ENCODE measurements at regions not wholly inside any gene's neighbourhood (a gene's known extent, or its start where the extent isn't known, plus 50 kb on each side); places are given as distances from the start of the nearest gene placed in this dataset.

DNA sequence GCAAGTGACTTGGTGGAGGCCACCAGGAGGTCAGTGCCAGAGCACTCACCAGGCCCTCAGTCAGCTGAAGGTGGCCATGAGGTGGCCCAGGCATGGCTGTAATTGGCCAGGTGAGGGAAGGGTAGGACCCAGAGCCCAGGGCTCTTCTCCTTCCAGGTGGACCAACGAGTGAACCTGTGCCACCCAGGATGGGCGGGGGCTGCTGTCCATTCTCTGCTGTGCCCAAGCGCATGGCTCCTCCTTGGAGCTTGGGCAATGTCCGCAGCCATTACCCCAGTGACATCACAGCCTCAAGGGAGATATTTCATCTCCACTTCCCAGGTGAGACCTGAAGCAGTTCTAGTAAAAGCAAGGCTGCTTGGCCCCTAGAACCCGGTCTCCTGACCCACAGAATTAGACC lies 303.0 kb upstream of the FOXF1 start:
- DNase-seq (ENCODE audit: insufficient read length, low spot score) (no peak), FAIRE-seq (no peak)

DNA sequence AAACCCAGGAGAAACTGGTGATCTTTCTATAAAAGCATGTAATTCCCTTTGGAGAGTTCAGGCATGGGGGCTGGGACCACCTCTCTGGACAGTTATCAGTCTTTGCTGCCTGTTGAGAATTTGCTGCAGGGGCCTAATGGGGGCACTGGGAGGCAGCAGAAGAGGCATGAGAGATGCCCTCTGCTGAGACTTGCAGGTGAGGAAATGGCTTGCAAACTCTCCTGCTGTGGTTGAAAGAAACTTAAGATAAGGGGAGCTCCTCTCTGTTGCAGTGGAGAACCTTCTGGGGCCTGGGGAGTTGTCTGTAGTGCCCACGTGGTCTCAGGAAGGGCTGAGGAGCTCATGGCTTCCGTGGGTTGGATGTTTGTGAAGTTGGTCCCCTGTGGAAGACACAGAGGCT lies 301.1 kb upstream of the FOXF1 start:
- no peak for FAIRE-seq
- DNase-seq (ENCODE audit: insufficient read length, low spot score): no peak

GRCh38 chr16:86210403-86211193 lies 299.7 kb upstream of the FOXF1 start:
- FAIRE-seq (no peak), DNase-seq (ENCODE audit: insufficient read length, low spot score) (no peak)

GRCh38 chr16:86211265-86211664 lies 299.1 kb upstream of the FOXF1 start:
- no peak for FAIRE-seq

GRCh38 chr16:86211800-86212199 lies 298.5 kb upstream of the FOXF1 start:
- no peak for FAIRE-seq

More at GRCh38 chr16:86211265-86211664, 299.1 kb upstream of the FOXF1 start:
- DNase-seq (ENCODE audit: insufficient read length, low spot score): no peak

DNA sequence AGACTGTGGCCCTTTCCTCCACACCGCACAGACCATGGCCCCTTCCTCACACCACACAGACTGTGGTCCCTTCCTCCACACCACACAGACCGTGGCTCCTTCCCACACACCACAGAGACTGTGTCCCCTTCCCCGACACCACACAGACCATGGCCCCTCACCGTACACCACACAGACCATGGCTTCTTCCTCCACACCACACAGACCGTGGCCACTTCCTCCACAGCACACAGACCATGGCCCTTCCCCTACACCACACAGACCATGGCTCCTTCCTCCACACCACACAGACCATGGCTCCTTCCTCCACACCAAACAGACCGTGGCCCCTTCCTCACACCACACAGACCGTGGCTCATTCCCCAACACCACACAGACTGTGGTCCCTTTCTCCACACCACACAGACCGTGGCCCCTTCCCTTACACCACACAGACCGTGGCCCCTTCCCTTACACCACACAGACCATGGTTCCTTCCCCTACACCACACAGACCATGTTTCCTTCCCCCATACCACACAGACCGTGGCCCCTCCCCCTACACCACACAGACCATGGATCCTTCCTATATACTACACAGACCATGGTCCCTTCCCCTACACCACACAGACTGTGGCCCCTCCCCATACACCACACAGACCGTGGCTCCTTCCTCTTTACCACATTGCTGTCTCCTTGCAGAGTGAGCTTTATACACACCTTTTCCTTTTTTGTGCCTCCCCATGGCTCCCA lies 297.5 kb upstream of the FOXF1 start:
- no peak for FAIRE-seq
- DNase-seq (ENCODE audit: insufficient read length, low spot score): no peak

More at GRCh38 chr16:86211800-86212199, 298.5 kb upstream of the FOXF1 start:
- DNase-seq (ENCODE audit: insufficient read length, low spot score): no peak

GRCh38 chr16:86213437-86214205 lies 296.7 kb upstream of the FOXF1 start:
- DNase-seq (ENCODE audit: insufficient read length, low spot score): no peak
- no peak for FAIRE-seq

GRCh38 chr16:86214326-86215232 lies 295.7 kb upstream of the FOXF1 start:
- FAIRE-seq: no peak

DNA sequence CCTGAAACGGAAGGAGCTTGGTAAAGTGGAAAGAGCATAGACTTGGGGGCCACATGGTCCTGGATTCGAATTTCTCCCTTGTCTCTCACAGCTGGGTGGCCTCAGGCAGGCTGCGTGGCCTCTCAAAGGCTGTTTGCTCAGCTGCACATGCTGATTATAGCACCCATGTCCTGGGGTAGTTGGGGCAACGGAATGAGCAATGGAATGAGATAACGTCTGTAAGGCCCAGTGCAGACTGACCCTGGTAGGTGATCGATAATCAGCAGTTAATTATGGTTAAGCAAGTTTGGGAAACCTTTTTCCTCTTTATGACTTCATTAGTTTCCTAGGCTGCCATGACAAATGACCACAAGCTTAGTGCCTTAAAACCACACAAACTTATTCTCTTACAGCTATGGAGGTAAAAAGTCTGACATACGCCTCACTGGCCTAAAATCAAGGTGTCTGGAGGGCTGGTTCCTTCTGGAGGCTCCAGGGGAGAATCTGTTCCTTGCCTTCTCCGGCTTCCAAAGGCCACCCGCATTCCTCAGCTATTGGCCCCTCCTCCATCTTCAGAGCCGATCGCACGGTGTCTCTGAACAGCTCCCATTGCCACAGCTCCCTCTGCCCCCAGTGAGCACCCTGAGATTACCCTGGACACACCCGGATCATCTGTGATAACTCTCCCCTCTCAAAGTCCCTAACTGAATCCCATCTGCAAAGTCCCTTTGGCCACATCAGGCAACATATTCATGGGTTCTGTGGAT lies 294.9 kb upstream of the FOXF1 start:
- FAIRE-seq (no peak), DNase-seq (ENCODE audit: insufficient read length, low spot score) (no peak)

More at GRCh38 chr16:86214326-86215232, 295.7 kb upstream of the FOXF1 start:
- no peak for DNase-seq (ENCODE audit: insufficient read length, low spot score)

GRCh38 chr16:86215979-86216585 lies 294.2 kb upstream of the FOXF1 start:
- DNase-seq (ENCODE audit: insufficient read length, low spot score) (no peak), FAIRE-seq (no peak)

DNA sequence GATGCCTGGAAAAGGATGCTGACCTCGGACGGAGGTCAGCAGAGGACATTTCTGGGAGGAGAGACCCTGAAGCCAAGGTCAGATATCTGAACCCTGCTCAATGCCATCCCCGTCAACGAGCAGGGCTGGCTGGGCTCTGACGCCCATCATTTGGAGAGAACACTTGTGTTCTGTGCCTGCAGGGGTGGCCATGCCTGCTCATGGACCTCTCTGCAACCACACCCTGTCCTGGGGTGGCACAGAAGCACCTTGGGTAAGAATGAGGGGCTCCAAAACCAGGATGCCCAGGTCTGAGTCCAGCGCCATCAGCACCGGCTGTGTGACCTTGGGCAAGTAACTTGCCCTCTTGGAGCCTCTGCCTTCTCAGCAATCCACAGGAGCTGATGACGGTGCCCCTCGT lies 293.7 kb upstream of the FOXF1 start:
- no peak for FAIRE-seq
- no peak for DNase-seq (ENCODE audit: insufficient read length, low spot score)

- FAIRE-seq (no peak), DNase-seq (ENCODE audit: insufficient read length, low spot score) (no peak)
Observed at GRCh38 chr16:86217001-86217890, 293.1 kb upstream of the FOXF1 start.

DNA sequence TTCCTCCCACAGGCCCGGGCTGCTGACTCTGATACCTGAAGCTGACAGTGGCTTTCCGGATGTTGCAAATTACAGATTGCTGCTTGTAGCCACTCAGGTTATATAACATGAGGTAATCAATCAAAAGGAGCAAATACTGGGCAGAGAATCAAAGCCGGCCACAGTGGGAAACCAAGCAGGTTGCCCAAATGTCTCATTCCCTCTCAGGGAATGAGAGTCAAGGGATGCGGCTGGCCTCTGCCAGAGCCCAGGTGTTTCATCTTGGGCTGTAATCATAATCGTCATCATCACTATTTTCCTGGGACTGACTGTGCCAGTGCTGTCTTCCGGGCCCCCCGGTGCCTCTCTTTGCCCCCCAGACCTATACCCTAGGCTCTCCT lies 292.4 kb upstream of the FOXF1 start:
- DNase-seq (ENCODE audit: insufficient read length, low spot score): no peak
- no peak for FAIRE-seq

DNA sequence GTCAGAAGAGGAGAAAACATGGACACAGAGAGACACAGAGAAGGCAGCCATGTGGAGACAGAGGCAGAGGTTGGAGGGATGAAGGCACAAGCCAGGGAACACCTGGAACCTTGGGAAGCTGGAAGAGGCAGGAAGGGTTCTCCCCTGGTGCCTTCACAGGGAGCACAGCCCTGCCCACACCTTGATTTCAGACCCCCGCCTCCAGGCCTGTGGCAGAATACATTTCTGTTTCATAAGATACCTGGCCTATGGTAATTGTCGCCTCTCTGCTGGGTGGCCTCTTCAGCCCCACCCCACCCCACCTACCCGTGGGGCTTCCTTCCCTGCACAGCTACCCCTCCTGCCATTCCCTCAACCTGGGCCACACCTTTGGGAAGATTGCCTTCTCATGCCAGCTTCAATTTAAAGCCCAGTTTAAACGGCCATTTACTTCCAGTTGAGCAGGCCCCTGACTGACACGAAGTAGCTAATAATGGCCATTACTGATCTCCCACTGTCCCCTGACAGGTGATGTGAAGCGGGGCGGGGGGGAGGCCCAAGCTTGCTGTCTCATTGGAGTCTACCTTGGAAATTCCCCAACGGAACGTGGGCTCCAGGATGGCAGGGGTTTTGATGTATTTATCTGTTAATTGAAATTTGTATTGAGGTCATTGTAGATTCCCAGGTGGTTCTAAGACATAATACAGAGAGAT lies 291.7 kb upstream of the FOXF1 start:
- DNase-seq (ENCODE audit: insufficient read length, low spot score) (no peak), FAIRE-seq (no peak)

DNA sequence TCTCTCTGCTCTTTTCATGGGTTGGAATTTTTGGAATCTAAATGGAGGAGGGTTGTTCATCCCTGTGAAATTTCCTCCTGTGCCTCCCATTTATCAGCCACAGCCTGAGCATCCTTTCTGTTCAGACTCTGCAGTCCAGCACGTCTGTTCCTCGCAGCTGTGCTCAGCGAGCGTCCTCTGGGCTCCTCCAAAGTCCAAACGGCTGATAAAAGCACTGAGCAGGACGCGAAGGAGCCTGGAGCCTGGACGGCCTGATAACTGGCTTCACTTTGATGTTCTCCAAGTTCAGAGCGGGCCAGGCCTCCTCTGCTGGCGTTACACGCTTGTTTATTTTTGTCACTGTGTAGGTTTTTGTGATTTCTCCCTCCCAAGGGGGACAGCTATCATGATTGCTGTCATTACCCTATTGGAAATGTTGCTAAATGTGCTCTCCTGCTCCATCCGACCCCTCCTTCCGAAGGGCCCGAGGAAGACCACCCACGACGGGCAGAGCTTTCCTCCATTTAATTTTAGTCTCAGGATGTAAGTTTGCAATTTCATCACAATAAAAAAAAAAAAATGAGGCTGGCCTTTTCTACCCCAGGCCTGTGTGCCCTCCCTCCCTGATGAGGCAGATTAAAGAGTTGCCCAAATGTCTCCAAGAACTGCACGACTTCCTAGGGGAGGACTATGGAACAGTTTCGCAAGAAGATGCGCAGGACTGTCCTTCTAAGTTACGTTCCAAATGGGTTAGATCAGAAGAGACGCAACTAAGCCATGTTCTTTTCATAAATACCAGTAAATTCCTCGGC lies 290.5 kb upstream of the FOXF1 start:
- DNase-seq (ENCODE audit: insufficient read length, low spot score) (no peak), FAIRE-seq (no peak)

DNA sequence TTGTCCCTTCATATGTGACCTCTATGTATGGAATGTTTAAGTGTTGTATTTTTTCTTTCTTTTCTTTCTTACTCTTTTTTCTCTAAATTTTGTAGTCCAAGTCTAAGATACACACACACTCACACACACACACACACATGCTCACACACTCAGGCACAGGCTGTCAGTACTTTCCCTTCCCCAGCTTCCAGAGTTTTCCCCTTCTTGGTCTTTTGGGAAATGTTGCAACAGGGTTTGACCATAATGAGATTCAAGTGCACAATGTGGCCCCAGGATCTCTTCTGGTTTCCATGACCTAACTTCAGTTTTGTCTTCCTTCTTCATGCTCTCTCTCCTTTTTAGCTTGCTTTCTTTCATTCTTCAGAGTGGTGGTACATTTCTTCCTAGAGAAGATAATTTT lies 289.8 kb upstream of the FOXF1 start:
- FAIRE-seq (no peak), DNase-seq (ENCODE audit: insufficient read length, low spot score) (no peak)

DNA sequence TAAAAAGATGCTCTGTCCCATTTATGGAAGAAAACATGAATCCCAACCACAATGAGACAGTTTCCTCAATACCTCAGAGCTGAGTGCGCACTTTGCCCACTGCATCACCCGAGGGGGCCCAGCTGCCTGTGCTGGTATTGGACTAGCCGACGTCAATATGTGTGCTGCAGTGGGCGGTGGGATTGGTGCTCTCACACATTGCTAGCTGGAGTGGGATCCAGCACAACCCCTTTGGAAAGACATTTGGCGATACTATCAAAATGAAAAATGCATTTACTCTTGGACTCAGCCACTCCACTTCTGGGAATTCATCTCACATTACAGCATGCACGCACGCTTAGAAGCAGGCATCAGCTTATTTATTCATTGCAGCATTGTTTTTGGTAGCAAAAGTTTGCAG lies 289.2 kb upstream of the FOXF1 start:
- DNase-seq (ENCODE audit: insufficient read length, low spot score) (no peak), FAIRE-seq (no peak)
